Activated CD8-positive, alpha-beta T cell treated with anti-CD3 and anti-CD28 coated beads for 36 hours (primary cell): ENCODE measurements at regions not wholly inside any gene's neighbourhood (a gene's known extent, or its start where the extent isn't known, plus 50 kb on each side); places are given as distances from the start of the nearest gene placed in this dataset.
"Not testable (repeated sequence)": the region's sequence is repeated elsewhere in the genome, so short reads cannot be mapped to it uniquely, and the experiment has no call there.

ENCODE experiments used
- ATAC-seq: fragments of 200-7000 bp; cut with Tn5 transposase; one replicate; pipeline ENCODE4 v1.10.0; 2021; ENCODE audit warnings: mild to moderate bottlenecking, moderate library complexity
- CTCF ChIA-PET: fragments of 350-600 bp; sonication (Branson Sonifier 250); formaldehyde crosslinking; loops from one replicate; lab custom pipeline; 2021; ENCODE audit warnings: antibody characterized with exemption; lab: Charles Lee
- POLR2A ChIA-PET: fragments of 350-600 bp; sonication (Branson Sonifier 250); formaldehyde crosslinking; loops from one replicate; lab custom pipeline; 2021; ENCODE audit warnings: antibody characterized with exemption; lab: Charles Lee
- DNase-seq: peaks from one replicate; pipeline ENCODE4 v3.0.0-alpha.2; 2020
- H3K27ac Mint-ChIP-seq: one replicate; pipeline ENCODE4 v1.8.0; 2021; ENCODE audit warnings: mild to moderate bottlenecking, mixed read lengths
- H3K27me3 Mint-ChIP-seq: one replicate; pipeline ENCODE4 v1.8.0; 2021; ENCODE audit warnings: mixed read lengths
- H3K36me3 Mint-ChIP-seq: one replicate; pipeline ENCODE4 v1.8.0; 2021; ENCODE audit warnings: low read depth, mixed read lengths
- H3K4me1 Mint-ChIP-seq: one replicate; pipeline ENCODE4 v1.8.0; 2021; ENCODE audit warnings: low read depth, mixed read lengths
- H3K4me3 Mint-ChIP-seq: one replicate; pipeline ENCODE4 v1.8.0; 2021; ENCODE audit warnings: mild to moderate bottlenecking, moderate library complexity, mixed read lengths
- H3K9me3 Mint-ChIP-seq: one replicate; pipeline ENCODE4 v1.8.0; 2021; ENCODE audit warnings: mixed read lengths
- intact Hi-C: fragments of 100-400 bp; cut with micrococcal nuclease; formaldehyde crosslinking; loops from one replicate; pipeline ENCODE4 v1.10.0; 2022
- TF ChIP-seq, protein P1 (sequence below): fragments of 200-600 bp; IDR thresholded peaks from one replicate; pipeline ENCODE4 v1.8.0; 2022; ENCODE audit warnings: antibody characterized with exemption, mild to moderate bottlenecking

DNA sequence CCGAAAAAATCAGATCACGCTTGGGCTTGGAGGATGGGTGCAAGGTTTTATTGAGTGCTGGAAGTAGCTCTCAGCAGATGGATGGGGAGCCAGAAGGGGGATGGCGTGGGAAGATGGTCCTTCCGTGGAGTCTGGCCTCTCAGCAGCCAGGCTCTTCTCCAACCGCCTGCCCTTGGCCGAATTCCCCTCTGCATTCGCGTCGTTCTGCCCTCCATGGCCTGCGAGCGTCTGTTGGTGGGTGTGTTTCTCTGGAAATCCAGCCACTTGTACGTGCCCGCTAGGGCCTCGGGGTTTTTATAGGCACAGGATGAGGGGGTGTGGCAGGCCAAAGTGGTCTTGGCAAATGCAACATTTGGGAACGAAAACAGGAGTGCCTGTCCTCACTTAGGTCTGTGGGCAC lies 815.2 kb downstream of the TSN start:
- H3K9me3 Mint-ChIP-seq = no peaks in the 10 kb centered on the region
- no peak overlapping the region for H3K27ac Mint-ChIP-seq
- ATAC-seq = no peak
- intact Hi-C loops = no loop called here
- H3K27me3 Mint-ChIP-seq = no peaks in the 10 kb centered on the region
- no peak overlapping the region for H3K4me3 Mint-ChIP-seq
- H3K36me3 Mint-ChIP-seq = no peaks in the 10 kb centered on the region
- no peak for DNase-seq
- H3K4me1 Mint-ChIP-seq = no peaks in the 10 kb centered on the region
- ChIA-PET CTCF (no interaction called here), POLR2A (no interaction called here)
- TF ChIP-seq, protein P1, sequence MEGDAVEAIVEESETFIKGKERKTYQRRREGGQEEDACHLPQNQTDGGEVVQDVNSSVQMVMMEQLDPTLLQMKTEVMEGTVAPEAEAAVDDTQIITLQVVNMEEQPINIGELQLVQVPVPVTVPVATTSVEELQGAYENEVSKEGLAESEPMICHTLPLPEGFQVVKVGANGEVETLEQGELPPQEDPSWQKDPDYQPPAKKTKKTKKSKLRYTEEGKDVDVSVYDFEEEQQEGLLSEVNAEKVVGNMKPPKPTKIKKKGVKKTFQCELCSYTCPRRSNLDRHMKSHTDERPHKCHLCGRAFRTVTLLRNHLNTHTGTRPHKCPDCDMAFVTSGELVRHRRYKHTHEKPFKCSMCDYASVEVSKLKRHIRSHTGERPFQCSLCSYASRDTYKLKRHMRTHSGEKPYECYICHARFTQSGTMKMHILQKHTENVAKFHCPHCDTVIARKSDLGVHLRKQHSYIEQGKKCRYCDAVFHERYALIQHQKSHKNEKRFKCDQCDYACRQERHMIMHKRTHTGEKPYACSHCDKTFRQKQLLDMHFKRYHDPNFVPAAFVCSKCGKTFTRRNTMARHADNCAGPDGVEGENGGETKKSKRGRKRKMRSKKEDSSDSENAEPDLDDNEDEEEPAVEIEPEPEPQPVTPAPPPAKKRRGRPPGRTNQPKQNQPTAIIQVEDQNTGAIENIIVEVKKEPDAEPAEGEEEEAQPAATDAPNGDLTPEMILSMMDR = no peak

DNA sequence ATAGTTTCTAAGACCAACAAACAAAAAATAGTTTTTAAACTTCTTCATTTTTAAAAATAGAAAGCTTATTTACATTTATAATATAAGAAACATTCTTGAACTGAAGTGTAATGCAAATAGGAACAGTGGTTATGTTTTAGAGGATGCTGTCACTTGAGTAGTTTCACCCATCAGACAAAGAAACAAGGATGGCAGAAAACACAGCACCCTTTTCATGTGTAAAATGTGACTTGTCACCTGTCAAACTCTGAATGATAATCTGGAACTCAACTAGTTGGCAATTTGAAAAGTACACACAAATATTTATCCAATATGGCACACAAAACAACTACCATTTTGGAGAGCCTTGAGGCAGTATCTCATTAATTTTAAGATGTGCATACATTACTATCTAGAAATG lies 816.0 kb downstream of the TSN start:
- DNase-seq, CTCF ChIA-PET, H3K27ac Mint-ChIP-seq, H3K4me1 Mint-ChIP-seq, H3K4me3 Mint-ChIP-seq, H3K9me3 Mint-ChIP-seq, POLR2A ChIA-PET, ATAC-seq, H3K36me3 Mint-ChIP-seq, H3K27me3 Mint-ChIP-seq, intact Hi-C loops: not testable (repeated sequence)

DNA sequence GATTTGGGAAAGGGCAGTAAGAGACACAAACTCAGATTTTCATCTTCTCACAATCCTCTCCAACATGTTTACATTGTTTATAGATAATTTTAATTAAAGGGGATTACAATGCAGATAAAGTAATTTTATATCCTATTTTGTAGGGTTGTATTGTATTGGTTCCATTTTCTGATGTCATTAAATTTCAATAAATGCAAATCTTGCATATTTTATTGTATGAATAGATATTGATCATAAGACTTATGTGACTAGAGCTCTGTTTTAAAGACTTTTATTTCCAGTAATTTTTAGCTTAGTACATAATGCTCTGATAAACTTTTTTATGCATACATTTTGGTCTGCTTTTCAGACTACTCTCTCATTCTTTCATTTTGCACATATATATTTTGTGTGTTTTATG lies 819.6 kb downstream of the TSN start:
- ATAC-seq (no peak), DNase-seq (no peak)
- Mint-ChIP-seq H3K9me3 (peaks cover 4% of the 10 kb centered on the region), H3K4me1 (no peaks in the 10 kb centered on the region), H3K4me3 (no peak overlapping the region), H3K27ac (no peak overlapping the region), H3K36me3 (no peaks in the 10 kb centered on the region), H3K27me3 (no peaks in the 10 kb centered on the region)
- ChIA-PET POLR2A (no interaction called here), CTCF (no interaction called here)
- intact Hi-C loops = no loop called here
- TF ChIP-seq, protein P1 = no peak

DNA sequence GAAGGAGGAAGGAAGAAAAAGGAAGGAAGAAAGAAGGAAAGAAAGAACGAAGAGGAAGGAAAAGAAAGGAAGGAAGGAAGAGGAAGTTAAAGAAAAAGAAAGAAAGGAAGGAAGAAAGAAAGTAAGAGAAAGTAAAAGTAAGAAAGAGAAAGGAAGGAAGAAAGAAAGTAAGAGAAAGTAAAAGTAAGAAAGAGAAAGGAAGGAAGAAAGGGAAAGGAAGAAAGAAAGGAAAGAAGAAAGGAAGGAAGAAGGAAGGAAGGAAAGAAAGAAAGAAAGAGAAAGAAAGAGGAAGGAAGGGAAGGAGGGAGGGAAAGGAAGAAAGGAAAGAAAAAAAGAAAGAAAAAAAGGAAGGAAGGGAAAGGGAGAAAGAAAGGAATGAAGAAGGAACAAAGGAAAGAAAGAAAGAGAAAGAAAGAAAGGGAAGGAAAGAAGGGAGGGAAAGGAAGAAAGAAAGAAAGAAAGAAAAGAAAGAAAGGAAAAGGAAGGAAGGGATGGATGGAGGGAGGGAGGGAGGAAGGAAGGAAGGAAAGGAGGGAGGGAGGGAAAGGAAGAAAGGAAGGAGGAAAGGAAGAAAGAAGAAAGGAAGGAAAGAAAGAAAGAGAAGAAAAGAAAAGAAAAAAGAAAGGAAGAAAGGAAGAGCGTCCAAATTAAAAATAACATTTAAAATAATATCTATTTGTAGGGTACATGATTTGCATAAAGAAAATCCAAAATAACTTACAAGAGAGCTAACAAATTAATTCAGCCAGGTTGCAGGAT lies 827.9 kb downstream of the TSN start:
- POLR2A ChIA-PET = no interaction called here
- intact Hi-C loops = no loop called here
- Mint-ChIP-seq H3K27ac (no peak overlapping the region), H3K4me3 (no peak overlapping the region), H3K27me3 (no peaks in the 10 kb centered on the region), H3K4me1 (no peaks in the 10 kb centered on the region), H3K9me3 (peaks cover 12% of the 10 kb centered on the region), H3K36me3 (no peaks in the 10 kb centered on the region)
- no peak for ATAC-seq
- DNase-seq = no peak
- CTCF ChIA-PET = no interaction called here
- TF ChIP-seq, protein P1 = peak; percentile 16

DNA sequence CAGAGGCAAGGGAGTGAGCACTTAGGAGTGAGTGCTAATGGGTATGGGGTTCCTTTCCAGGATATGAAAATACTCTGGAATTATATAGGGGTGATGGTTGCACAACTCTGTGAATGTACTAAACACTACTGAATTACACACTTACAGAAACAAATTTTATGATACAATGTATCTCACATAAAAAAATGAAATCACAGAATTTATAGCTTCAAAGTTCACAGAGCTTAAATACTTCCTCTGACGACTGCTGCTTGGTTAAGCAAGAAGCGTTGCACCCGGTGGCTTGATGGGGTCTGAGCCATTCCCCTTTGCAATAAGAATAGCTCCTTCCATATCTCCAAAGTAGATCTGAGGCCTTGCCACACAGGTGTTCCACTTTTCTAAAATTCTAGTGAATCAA lies 835.1 kb downstream of the TSN start:
- H3K4me1 Mint-ChIP-seq = no peaks in the 10 kb centered on the region
- intact Hi-C loops = no loop called here

More for the DNA sequence above, 835.1 kb downstream of the TSN start:
- CTCF ChIA-PET = interaction anchor here (0.9 kb wide), 1 partner anchor 58 kb away, joined by 3 read pairs; no protein-coding TSS in a partner anchor
- H3K9me3 Mint-ChIP-seq = peaks cover 10% of the 10 kb centered on the region
- H3K27ac Mint-ChIP-seq = no peak overlapping the region
- ATAC-seq = no peak
- H3K27me3 Mint-ChIP-seq = no peaks in the 10 kb centered on the region
- no peak for DNase-seq
- TF ChIP-seq, protein P1 = no peak
- POLR2A ChIA-PET = no interaction called here
- no peak overlapping the region for H3K4me3 Mint-ChIP-seq
- H3K36me3 Mint-ChIP-seq = no peaks in the 10 kb centered on the region
